DND-41 (cell line): ENCODE measurements at regions not wholly inside any gene's neighbourhood (a gene's known extent, or its start where the extent isn't known, plus 50 kb on each side); places are given as distances from the start of the nearest gene placed in this dataset.
A peak's percentile ranks its signal among the peaks of the same experiment; 100 is the strongest.

Experiments used
- ATAC-seq: fragments of 200-7000 bp; cut with Tn5 transposase; 3 replicates; pipeline ENCODE4 v1.9.1; 2021; ENCODE audit warnings: low read depth; ENCODE audit not compliant: insufficient read depth
- DNase-seq: peaks from one replicate; pipeline ENCODE4 v3.0.0-alpha.2; 2020
- H2AFZ ChIP-seq: 2 replicates; pipeline ENCODE4 v1.6.0; 2012; ENCODE audit warnings: low read depth, low read length
- H3K27ac ChIP-seq: 2 replicates; pipeline ENCODE4 v1.5.1; 2012; ENCODE audit warnings: low read length, inconsistent platforms
- H3K27me3 ChIP-seq: fragments of 200-600 bp; sonication (generic); 2 replicates; pipeline ENCODE4 v1.6.0; 2012; ENCODE audit warnings: low read length, mild to moderate bottlenecking, inconsistent platforms; ENCODE audit not compliant: insufficient read depth, poor library complexity
- H3K36me3 ChIP-seq: 2 replicates; pipeline ENCODE4 v1.5.1; 2012; ENCODE audit warnings: low read length, inconsistent platforms; ENCODE audit not compliant: insufficient read depth
- H3K4me1 ChIP-seq: 2 replicates; pipeline ENCODE4 v1.5.1; 2012; ENCODE audit warnings: mild to moderate bottlenecking, low read length; ENCODE audit not compliant: insufficient read depth
- H3K4me2 ChIP-seq: 2 replicates; pipeline ENCODE4 v1.6.0; 2012; ENCODE audit warnings: mild to moderate bottlenecking, moderate library complexity, low read length, inconsistent platforms; ENCODE audit not compliant: insufficient read depth
- H3K4me3 ChIP-seq, 2 experiments: fragments of 200-600 bp in 1 of 2; shearing (Covaris generic) in 1 of 2; 2 replicates each; pipeline ENCODE4 v1.5.1; 2012 to 2016; ENCODE audit warnings: inconsistent platforms in 2 of 2, low read length in 2 of 2, mild to moderate bottlenecking in 2 of 2, low read depth in 1 of 2, moderate library complexity in 1 of 2
- H3K79me2 ChIP-seq: 2 replicates; pipeline ENCODE4 v1.6.0; 2012; ENCODE audit warnings: low read length, inconsistent platforms; ENCODE audit not compliant: insufficient read depth
- H3K9ac ChIP-seq: 2 replicates; pipeline ENCODE4 v1.6.0; 2012; ENCODE audit warnings: low read depth, mild to moderate bottlenecking, inconsistent platforms, low read length, moderate library complexity
- H3K9me3 ChIP-seq: 2 replicates; pipeline ENCODE4 v1.5.1; 2012; ENCODE audit warnings: low read length, moderate library complexity, mild to moderate bottlenecking, inconsistent platforms; ENCODE audit not compliant: insufficient read depth, severe bottlenecking
- H4K20me1 ChIP-seq: 2 replicates; pipeline ENCODE4 v1.6.0; 2012; ENCODE audit warnings: low read length; ENCODE audit not compliant: insufficient read depth
- EZH2 ChIP-seq: IDR thresholded peaks from 3 replicates; pipeline ENCODE4 v1.6.1; 2012; ENCODE audit warnings: borderline replicate concordance, low read depth, mild to moderate bottlenecking, moderate library complexity, low read length, inconsistent platforms; ENCODE audit not compliant: severe bottlenecking
- TF ChIP-seq, protein P1 (sequence below): IDR thresholded peaks from 2 replicates; pipeline ENCODE4 v1.5.1; 2012; ENCODE audit warnings: borderline replicate concordance, low read length, moderate library complexity, mild to moderate bottlenecking; ENCODE audit not compliant: poor library complexity, severe bottlenecking; ENCODE audit errors: extremely low read depth

DNA sequence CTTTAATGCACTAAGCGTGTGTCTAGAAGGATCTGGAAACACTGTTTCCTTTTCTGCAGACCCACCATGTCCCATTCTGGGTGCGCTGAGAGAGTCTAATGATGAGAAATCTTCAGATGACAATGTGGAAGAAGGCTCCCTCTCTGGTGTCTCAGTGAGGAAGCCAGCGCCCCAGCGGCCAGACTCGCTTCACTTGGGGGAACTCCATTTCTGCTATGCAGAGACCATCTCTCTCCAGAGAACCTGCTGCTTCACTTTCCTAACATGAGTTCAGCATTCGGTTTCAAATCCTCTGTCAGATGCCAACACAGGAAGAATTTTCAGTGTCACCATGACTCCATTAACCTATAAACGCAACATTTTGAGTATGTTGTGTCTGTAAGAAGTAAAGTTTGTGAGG, 121.8 kb downstream of the SYF2 start:
- no peak overlapping the region for H2AFZ ChIP-seq
- ATAC-seq: no peak
- peaks cover 4% of the 10 kb centered on the region for H3K9me3 ChIP-seq
- no peaks in the 10 kb centered on the region for H4K20me1 ChIP-seq
- no peaks in the 10 kb centered on the region for H3K36me3 ChIP-seq
- H3K9ac ChIP-seq: no peak overlapping the region
- no peak for TF ChIP-seq EZH2
- TF ChIP-seq, protein P1, sequence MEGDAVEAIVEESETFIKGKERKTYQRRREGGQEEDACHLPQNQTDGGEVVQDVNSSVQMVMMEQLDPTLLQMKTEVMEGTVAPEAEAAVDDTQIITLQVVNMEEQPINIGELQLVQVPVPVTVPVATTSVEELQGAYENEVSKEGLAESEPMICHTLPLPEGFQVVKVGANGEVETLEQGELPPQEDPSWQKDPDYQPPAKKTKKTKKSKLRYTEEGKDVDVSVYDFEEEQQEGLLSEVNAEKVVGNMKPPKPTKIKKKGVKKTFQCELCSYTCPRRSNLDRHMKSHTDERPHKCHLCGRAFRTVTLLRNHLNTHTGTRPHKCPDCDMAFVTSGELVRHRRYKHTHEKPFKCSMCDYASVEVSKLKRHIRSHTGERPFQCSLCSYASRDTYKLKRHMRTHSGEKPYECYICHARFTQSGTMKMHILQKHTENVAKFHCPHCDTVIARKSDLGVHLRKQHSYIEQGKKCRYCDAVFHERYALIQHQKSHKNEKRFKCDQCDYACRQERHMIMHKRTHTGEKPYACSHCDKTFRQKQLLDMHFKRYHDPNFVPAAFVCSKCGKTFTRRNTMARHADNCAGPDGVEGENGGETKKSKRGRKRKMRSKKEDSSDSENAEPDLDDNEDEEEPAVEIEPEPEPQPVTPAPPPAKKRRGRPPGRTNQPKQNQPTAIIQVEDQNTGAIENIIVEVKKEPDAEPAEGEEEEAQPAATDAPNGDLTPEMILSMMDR: no peak
- H3K27me3 ChIP-seq: no peaks in the 10 kb centered on the region
- H3K4me2 ChIP-seq: no peak overlapping the region
- no peaks in the 10 kb centered on the region for H3K4me1 ChIP-seq
- H3K79me2 ChIP-seq: no peaks in the 10 kb centered on the region
- DNase-seq: no peak
- H3K4me3 ChIP-seq: no peak overlapping the region
- no peak overlapping the region for H3K27ac ChIP-seq

DNA sequence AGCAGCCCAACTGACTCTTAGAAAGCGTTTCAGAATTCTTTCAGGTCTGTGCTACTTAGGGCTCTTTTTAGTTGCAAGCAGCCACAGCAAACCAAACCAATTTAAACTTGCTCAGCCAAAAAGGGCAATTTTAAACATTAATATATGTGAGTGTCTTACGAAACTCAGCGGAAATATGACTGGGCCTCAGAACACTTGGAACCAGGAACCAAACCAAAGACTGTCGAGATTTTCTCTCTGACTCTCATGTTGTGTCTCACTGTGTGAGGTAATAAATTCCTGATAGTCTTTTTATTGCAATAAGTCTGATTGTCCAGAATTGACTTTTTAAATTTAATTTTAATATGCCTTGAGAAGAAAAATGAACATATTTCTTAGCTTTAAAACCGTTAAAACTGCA, 122.3 kb downstream of the SYF2 start:
- ATAC-seq: no peak
- Histone ChIP-seq H3K27ac (no peak overlapping the region), H3K4me3 (no peak overlapping the region), H3K4me2 (no peak overlapping the region), H2AFZ (no peak overlapping the region), H3K27me3 (peaks cover under 1% of the 10 kb centered on the region), H3K9me3 (peaks cover 4% of the 10 kb centered on the region), H4K20me1 (0 out of 2 replicates have a peak, but pooled peaks cover under 1% of the 10 kb centered on the region), H3K4me1 (no peaks in the 10 kb centered on the region), H3K36me3 (no peaks in the 10 kb centered on the region), H3K9ac (no peak overlapping the region), H3K79me2 (no peaks in the 10 kb centered on the region)
- TF ChIP-seq, protein P1: no peak
- no peak for TF ChIP-seq EZH2
- no peak for DNase-seq

DNA sequence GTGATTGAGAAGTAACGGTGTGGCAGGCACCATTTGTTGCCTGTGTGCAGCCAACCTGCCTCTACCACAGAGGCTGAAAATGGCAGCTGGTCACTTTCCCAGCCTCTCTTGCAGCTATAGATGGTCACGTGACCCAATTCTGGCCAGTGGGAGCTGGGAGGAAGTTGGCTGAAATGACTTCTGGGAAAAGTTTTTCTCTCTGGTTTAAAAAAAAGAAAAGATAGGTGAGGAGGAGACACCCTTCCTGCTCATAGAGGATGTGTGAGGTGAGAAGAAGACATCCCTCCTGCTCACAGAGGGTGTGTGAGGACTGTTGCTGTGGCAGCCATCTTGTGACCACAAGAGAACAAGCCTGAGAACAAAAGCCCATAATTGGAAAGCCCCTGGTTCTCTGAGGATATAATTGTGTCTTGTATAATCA, 122.8 kb downstream of the SYF2 start:
- ATAC-seq (peak; percentile 45; the same call in 1 of the 3 replicates), DNase-seq (no peak)
- H3K27ac ChIP-seq: no peak overlapping the region
- H3K9me3 ChIP-seq: peaks cover 4% of the 10 kb centered on the region
- no peaks in the 10 kb centered on the region for H3K4me1 ChIP-seq
- H4K20me1 ChIP-seq: 0 out of 2 replicates have a peak, but pooled peaks cover 2% of the 10 kb centered on the region
- H3K27me3 ChIP-seq: peaks cover 3% of the 10 kb centered on the region
- no peak for TF ChIP-seq EZH2
- TF ChIP-seq, protein P1: no peak
- no peak overlapping the region for H3K4me3 ChIP-seq
- no peak overlapping the region for H3K4me2 ChIP-seq
- H3K36me3 ChIP-seq: no peaks in the 10 kb centered on the region
- no peak overlapping the region for H3K9ac ChIP-seq
- no peaks in the 10 kb centered on the region for H3K79me2 ChIP-seq
- H2AFZ ChIP-seq: no peak overlapping the region

DNA sequence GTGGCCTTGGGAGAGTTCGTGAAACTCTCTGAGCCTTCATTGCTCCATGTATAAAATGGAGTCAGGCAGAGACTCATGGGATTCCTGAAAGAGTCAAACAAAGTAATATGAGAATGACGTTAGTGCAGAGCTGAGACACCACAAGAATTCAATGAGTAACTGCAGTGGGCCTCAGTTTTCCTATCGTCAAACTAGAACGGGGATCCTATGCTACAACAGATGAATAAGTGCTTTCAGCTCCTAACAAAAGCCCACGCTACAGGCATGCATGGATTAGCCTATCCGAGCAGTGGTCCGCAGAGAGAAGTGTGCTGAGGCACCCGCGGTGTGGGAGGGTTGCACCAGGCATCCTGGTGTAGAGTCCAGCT, 124.7 kb downstream of the SYF2 start:
- DNase-seq (no peak), ATAC-seq (no peak)
- no peak overlapping the region for H2AFZ ChIP-seq
- no peak overlapping the region for H3K4me3 ChIP-seq
- no peak overlapping the region for H3K4me2 ChIP-seq
- peaks cover 3% of the 10 kb centered on the region for H3K27me3 ChIP-seq
- no peak overlapping the region for H3K27ac ChIP-seq
- TF ChIP-seq, protein P1: no peak
- TF ChIP-seq EZH2: no peak
- H4K20me1 ChIP-seq: peaks cover 5% of the 10 kb centered on the region; the same call in 1 of the 2 replicates
- H3K36me3 ChIP-seq: no peaks in the 10 kb centered on the region
- no peak overlapping the region for H3K9ac ChIP-seq
- peaks cover 4% of the 10 kb centered on the region for H3K9me3 ChIP-seq
- H3K79me2 ChIP-seq: no peaks in the 10 kb centered on the region
- H3K4me1 ChIP-seq: no peaks in the 10 kb centered on the region
